Anterior cingulate cortex (tissue), 58 donors: ENCODE measurements at regions not wholly inside any gene's neighbourhood (a gene's known extent, or its start where the extent isn't known, plus 50 kb on each side); places are given as distances from the start of the nearest gene placed in this dataset.

Experiments
- DNase-seq, 58 donors: peaks; one replicate each; lab custom pipeline; 2025; lab: John Stamatoyannopoulos, UW

DNA sequence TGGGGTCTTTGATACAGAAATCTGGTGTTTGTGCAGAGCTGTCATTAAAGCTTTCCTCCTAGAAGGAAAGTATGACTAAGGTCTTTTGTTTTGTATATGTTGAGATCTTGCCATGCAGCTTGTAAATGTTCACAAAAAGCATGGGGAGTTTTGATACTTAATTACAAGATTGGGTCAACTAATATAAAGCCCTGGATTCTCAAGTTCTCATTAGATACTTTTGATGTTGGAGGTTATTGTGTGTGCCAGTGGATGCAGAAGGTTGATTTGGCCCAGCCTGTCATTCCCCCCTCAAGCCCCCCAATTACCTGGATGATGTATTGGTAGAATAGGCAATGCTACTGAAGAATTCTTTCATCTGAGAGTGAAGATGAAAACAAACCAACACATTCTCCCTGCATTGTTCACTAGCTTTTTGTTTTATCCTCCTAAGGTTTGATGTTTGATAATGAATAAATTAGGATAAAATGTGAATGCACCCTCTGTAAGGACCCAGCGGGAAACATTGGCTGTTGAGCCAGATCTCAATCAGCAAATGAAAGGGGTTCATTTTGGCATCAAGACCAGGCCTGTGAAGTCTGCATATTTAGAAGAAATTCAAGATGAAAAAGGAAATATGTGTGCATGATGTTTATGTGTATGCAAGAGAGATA lies 61.9 kb upstream of the ADAMTS19 start:
- DNase-seq = no peak

DNA sequence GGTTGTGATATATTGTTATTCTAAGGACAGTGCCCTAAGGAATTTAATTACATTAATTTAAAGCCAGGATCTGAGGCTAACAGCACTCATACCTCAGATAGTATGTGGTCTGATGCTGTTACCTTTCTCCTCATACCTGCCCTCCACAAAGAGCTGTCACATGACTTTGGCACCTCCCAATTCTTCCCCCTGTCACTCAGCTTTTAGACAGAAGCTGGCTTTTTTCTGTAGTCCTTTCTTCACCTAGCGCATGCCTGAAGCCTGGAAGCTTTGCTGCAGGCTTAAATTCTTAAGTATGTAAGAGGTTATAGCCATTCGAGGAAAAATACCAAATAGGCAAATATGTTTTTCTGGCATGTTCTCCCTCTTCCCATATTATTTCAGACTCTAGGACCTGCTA lies 61.0 kb upstream of the ADAMTS19 start:
- DNase-seq = no peak

DNA sequence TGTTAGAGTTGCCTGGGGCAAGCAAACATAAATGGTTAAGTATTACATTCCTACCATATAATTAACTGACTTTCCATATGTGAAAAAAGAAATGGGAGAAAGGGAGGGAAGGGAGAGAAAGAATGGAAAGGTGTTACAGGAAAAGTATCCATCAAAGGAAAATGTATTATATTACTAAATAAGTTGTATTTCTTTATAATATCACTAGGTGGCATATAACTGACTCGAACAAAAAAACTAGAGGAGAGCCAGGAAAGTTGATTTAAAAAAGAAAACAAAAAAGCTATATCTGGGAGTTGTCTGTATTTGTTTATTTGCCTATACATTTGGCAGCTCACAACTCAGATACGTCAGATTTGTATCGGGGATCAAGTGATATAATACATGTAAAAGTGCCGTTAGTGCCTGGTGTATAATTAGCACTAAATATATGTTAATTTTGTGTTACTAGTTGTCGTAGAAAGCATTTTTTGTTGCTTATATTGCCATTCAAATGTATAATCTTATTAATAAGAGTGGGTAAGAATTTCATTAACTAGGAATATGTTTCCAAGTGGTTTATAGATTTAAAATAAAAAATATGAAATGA lies 59.6 kb upstream of the ADAMTS19 start:
- DNase-seq = no peak

DNA sequence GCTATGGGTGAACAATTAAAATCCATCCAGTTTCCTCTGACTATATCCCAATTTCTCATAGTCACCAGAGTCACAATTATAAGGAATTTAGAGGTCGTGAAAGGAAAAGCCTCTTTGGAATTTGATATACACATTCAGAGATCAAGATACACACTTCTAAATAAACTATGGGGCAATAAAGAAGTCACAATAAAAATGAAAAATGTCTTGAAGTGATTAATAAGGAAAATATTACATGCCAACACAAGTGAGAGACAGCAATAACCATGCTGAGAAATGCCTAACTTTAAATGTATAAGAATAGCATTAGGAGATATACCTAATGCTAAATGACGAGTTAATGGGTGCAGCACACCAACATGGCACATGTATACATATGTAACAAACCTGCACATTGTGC lies 54.9 kb upstream of the ADAMTS19 start:
- DNase-seq = no peak

DNA sequence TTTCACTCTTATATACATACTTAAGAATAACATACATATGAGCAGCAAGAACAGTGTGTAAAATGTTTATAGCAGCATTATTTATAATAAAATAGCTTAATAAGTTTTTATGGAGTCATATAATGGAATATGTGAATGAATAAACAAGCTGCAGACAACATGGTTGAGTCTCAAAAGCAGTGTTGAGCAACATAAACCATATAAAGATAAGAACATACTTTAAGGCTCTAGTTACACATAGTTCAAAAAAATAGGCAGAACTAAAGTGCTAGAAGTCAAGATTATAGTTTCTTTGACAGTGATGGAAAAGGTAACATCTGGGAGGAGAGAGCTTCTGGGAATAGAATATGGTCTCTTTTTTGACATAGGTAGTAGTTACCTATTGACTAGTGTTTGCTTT lies 53.7 kb upstream of the ADAMTS19 start:
- no peak for DNase-seq
